Endothelial cell of umbilical vein (primary cell): ENCODE measurements at regions not wholly inside any gene's neighbourhood (a gene's known extent, or its start where the extent isn't known, plus 50 kb on each side); places are given as distances from the start of the nearest gene placed in this dataset.

ENCODE experiments used
- CTCF ChIP-seq, 2 donors: IDR thresholded peaks; 1 replicate in 1 of 2; 2 replicates in 1 of 2; pipeline ENCODE4 v1.5.1; 2011; ENCODE audit warnings: low read length in 2 of 2, mild to moderate bottlenecking in 2 of 2, moderate library complexity in 2 of 2, control low read depth in 1 of 2, inconsistent platforms in 1 of 2, low read depth in 1 of 2; ENCODE audit not compliant: insufficient read depth in 1 of 2; ENCODE audit errors: extremely low read depth in 1 of 2
- EZH2 ChIP-seq: IDR thresholded peaks from 2 replicates; pipeline ENCODE4 v1.6.1; 2012; ENCODE audit warnings: borderline replicate concordance, low read depth, mild to moderate bottlenecking, moderate library complexity, low read length, inconsistent platforms; ENCODE audit not compliant: severe bottlenecking
- FOS ChIP-seq: IDR thresholded peaks from 2 replicates; pipeline ENCODE4 v1.6.1; 2011; ENCODE audit warnings: mild to moderate bottlenecking, low read length, moderate library complexity, borderline replicate concordance; ENCODE audit not compliant: insufficient read depth
- JUN ChIP-seq: IDR thresholded peaks from 2 replicates; pipeline ENCODE4 v1.6.1; 2011; ENCODE audit warnings: borderline replicate concordance, low read depth; ENCODE audit not compliant: insufficient read length, insufficient read depth
- MYC ChIP-seq: IDR thresholded peaks from one replicate; pipeline ENCODE4 v1.6.1; 2011; ENCODE audit warnings: mild to moderate bottlenecking, low read depth, low read length
- POLR2A ChIP-seq: IDR thresholded peaks from 2 replicates; pipeline ENCODE4 v1.6.1; 2012; ENCODE audit warnings: low read depth, mild to moderate bottlenecking, control low read depth, low read length

GRCh38 chr10:78181381-78182055 is 147.9 kb downstream of the RPS24 start:
- no peak for TF ChIP-seq CTCF (IDR thresholded peaks at IDR 0.05; ENCODE audit: extremely low read depth in 1 of 2, insufficient read depth in 1 of 2, low read depth in 1 of 2, low read length in 2 of 2)
- no peak for TF ChIP-seq FOS
- no peak for TF ChIP-seq EZH2
- no peak for TF ChIP-seq JUN
- TF ChIP-seq POLR2A: no peak
- TF ChIP-seq MYC: no peak
